Endothelial cell of umbilical vein (primary cell): ENCODE measurements at regions not wholly inside any gene's neighbourhood (a gene's known extent, or its start where the extent isn't known, plus 50 kb on each side); places are given as distances from the start of the nearest gene placed in this dataset.

Source experiments
- BruUV-seq: library from RNA; stranded (reverse); fragments of 400-500 nt; replicated peaks from 2 replicates; lab custom pipeline; 2021; lab: Mats Ljungman, UMichigan
- CTCF ChIA-PET: fragments of 300-600, 350-600 bp; sonication (Branson Sonifier 250); formaldehyde crosslinking; loops from one replicate; lab custom pipeline; 2021; ENCODE audit warnings: antibody characterized with exemption, inconsistent platforms; lab: Charles Lee
- POLR2A ChIA-PET: fragments of 300-600, 350-600 bp; sonication (Branson Sonifier 250); formaldehyde crosslinking; loops from one replicate; lab custom pipeline; 2021; ENCODE audit warnings: antibody characterized with exemption, inconsistent platforms; lab: Charles Lee
- DNase-seq: peaks from one replicate; pipeline ENCODE4 v3.0.0-alpha.2; 2011; ENCODE audit warnings: low read depth, low spot score
- FAIRE-seq: peaks from 2 replicates; lab custom pipeline; 2011; peaks lifted over from hg19 to GRCh38; lab: Jason Lieb, UNC
- H2AFZ ChIP-seq: 2 replicates; pipeline ENCODE4 v1.6.0; 2012; ENCODE audit warnings: low read depth, low read length, control low read depth, inconsistent platforms
- H3K27ac ChIP-seq: 2 replicates; pipeline ENCODE4 v1.5.1; 2011; ENCODE audit warnings: low read depth, mild to moderate bottlenecking, control low read depth, low read length, moderate library complexity; ENCODE audit not compliant: insufficient read depth
- H3K27me3 ChIP-seq, 2 experiments: 2 replicates each; pipeline versions ENCODE4 v1.6.0 to v1.6.1; 2011; ENCODE audit warnings: low read length in 2 of 2, mixed read lengths in 1 of 2; ENCODE audit not compliant: control insufficient read depth in 2 of 2, insufficient read depth in 2 of 2
- H3K36me3 ChIP-seq, 2 experiments: 2 replicates in 1 of 2; 3 replicates in 1 of 2; pipeline ENCODE4 v1.5.1; 2011; ENCODE audit warnings: low read length in 2 of 2, mild to moderate bottlenecking in 1 of 2, moderate library complexity in 1 of 2; ENCODE audit not compliant: control insufficient read depth in 2 of 2, insufficient read depth in 2 of 2; ENCODE audit errors: extremely low read depth in 1 of 2
- H3K4me1 ChIP-seq: 3 replicates; pipeline ENCODE4 v1.5.1; 2011; ENCODE audit warnings: mild to moderate bottlenecking, low read length; ENCODE audit not compliant: control insufficient read depth, insufficient read depth; ENCODE audit errors: extremely low read depth
- H3K4me2 ChIP-seq: 2 replicates; pipeline ENCODE4 v1.6.1; 2011; ENCODE audit warnings: low read length, control low read depth, mixed read lengths; ENCODE audit not compliant: insufficient read depth
- H3K4me3 ChIP-seq, 3 experiments: fragments of 200-600 bp in 1 of 3; sonication (generic), shearing (Covaris generic) in 1 of 3; replicated peaks in 1 of 3; 2 replicates each; pipeline ENCODE4 v1.5.1; 2011 to 2016; ENCODE audit warnings: control low read depth in 3 of 3, low read length in 3 of 3, mild to moderate bottlenecking in 2 of 3, inconsistent platforms in 1 of 3, low read depth in 1 of 3, moderate library complexity in 1 of 3; ENCODE audit not compliant: insufficient read depth in 1 of 3
- H3K79me2 ChIP-seq: 2 replicates; pipeline ENCODE4 v1.6.0; 2012; ENCODE audit warnings: low read length, inconsistent platforms; ENCODE audit not compliant: control insufficient read depth, insufficient read depth
- H3K9ac ChIP-seq: replicated peaks from 2 replicates; pipeline ENCODE3; 2011; ENCODE audit warnings: low read length, control low read depth; ENCODE audit not compliant: insufficient read depth; ENCODE audit errors: extremely low read depth
- H3K9me1 ChIP-seq: replicated peaks from 3 replicates; pipeline ENCODE4 v1.6.0; 2011; ENCODE audit warnings: mild to moderate bottlenecking, low read length; ENCODE audit not compliant: control insufficient read depth, insufficient read depth; ENCODE audit errors: extremely low read depth
- H3K9me3 ChIP-seq: replicated peaks from 2 replicates; pipeline ENCODE4 v1.5.1; 2012; ENCODE audit warnings: low read length, inconsistent platforms; ENCODE audit not compliant: control insufficient read depth, insufficient read depth
- H4K20me1 ChIP-seq: replicated peaks from 2 replicates; pipeline ENCODE3; 2011; ENCODE audit warnings: mild to moderate bottlenecking, low read length; ENCODE audit not compliant: control insufficient read depth, insufficient read depth; ENCODE audit errors: extremely low read depth
- CTCF ChIP-seq, 2 donors: IDR thresholded peaks; 1 replicate in 1 of 2; 2 replicates in 1 of 2; pipeline ENCODE4 v1.5.1; 2011; ENCODE audit warnings: low read length in 2 of 2, mild to moderate bottlenecking in 2 of 2, moderate library complexity in 2 of 2, control low read depth in 1 of 2, inconsistent platforms in 1 of 2, low read depth in 1 of 2; ENCODE audit not compliant: insufficient read depth in 1 of 2; ENCODE audit errors: extremely low read depth in 1 of 2
- FOS ChIP-seq: IDR thresholded peaks from 2 replicates; pipeline ENCODE4 v1.6.1; 2011; ENCODE audit warnings: mild to moderate bottlenecking, low read length, moderate library complexity, borderline replicate concordance; ENCODE audit not compliant: insufficient read depth
- GATA2 ChIP-seq: IDR thresholded peaks from 2 replicates; pipeline ENCODE4 v1.7.0; 2011; ENCODE audit warnings: low read depth, mild to moderate bottlenecking, moderate library complexity, mixed read lengths, low read length; ENCODE audit not compliant: insufficient read length, insufficient read depth
- JUN ChIP-seq: IDR thresholded peaks from 2 replicates; pipeline ENCODE4 v1.6.1; 2011; ENCODE audit warnings: borderline replicate concordance, low read depth; ENCODE audit not compliant: insufficient read length, insufficient read depth
- MAX ChIP-seq: IDR thresholded peaks from 2 replicates; pipeline ENCODE4 v1.6.1; 2011; ENCODE audit not compliant: insufficient read depth, insufficient read length
- MYC ChIP-seq: IDR thresholded peaks from one replicate; pipeline ENCODE4 v1.6.1; 2011; ENCODE audit warnings: mild to moderate bottlenecking, low read depth, low read length
- dilution Hi-C: fragments of 300-500 bp; cut with MboI; formaldehyde crosslinking; loops from one replicate; pipeline ENCODE4 v1.15.0; 2019; ENCODE audit warnings: low sequenced_read_pairs; ENCODE audit not compliant: extremely low pct_ligation_motif_present
- intact Hi-C: fragments of 100-400 bp; cut with micrococcal nuclease; formaldehyde crosslinking; loops from one replicate; pipeline ENCODE4 v1.10.0; 2022

- Histone ChIP-seq H3K79me2 (no peaks in the 10 kb centered on the region), H4K20me1 (no peaks in the 10 kb centered on the region), H3K4me2 (no peak overlapping the region), H3K9me3 (no peaks in the 10 kb centered on the region), H3K9me1 (no peaks in the 10 kb centered on the region), H3K4me3 (no peak overlapping the region), H3K9ac (no peak overlapping the region), H3K27me3 (no peaks in the 10 kb centered on the region), H3K36me3 (no peaks in the 10 kb centered on the region), H3K4me1 (peaks cover 30% of the 10 kb centered on the region), H2AFZ (no peak overlapping the region), H3K27ac (no peak overlapping the region)
- intact Hi-C loops = no loop called here
- BruUV-seq = no TSS peak
- TF ChIP-seq MAX = no peak
- no peak for TF ChIP-seq GATA2
- TF ChIP-seq JUN = no peak
- no peak for TF ChIP-seq FOS
- no peak for TF ChIP-seq CTCF (IDR thresholded peaks at IDR 0.05; ENCODE audit: extremely low read depth in 1 of 2, insufficient read depth in 1 of 2, low read depth in 1 of 2, low read length in 2 of 2)
- TF ChIP-seq MYC = no peak
- ChIA-PET CTCF (interaction anchor here (1.1 to 1.7 kb wide), 2 partner anchors 10 to 225 kb away, joined by 3 to 7 read pairs; no protein-coding TSS in a partner anchor), POLR2A (no interaction called here)
- FAIRE-seq (no peak), DNase-seq (no peak)
- dilution Hi-C loops = loop anchor here (25.0 kb wide), 1 partner anchor 218 kb away; no protein-coding TSS in a partner anchor
Observed at GRCh38 chr1:172969611-172970010, 81.1 kb downstream of the TNFSF18 start.
